IMR-90 (cell line): ENCODE measurements at regions not wholly inside any gene's neighbourhood (a gene's known extent, or its start where the extent isn't known, plus 50 kb on each side); places are given as distances from the start of the nearest gene placed in this dataset.

Source experiments
- ATAC-seq: fragments of 200-7000 bp; cut with Tn5 transposase; 2 replicates; pipeline ENCODE4 v1.9.1; 2020; ENCODE audit warnings: low read depth, mild to moderate bottlenecking, moderate library complexity
- BruUV-seq: library from RNA; stranded (reverse); fragments of 400-500 nt; replicated peaks from 2 replicates; lab custom pipeline; 2021; lab: Mats Ljungman, UMichigan
- CTCF ChIA-PET: fragments of 300-600 bp; formaldehyde crosslinking; extraction: SDS; loops from one replicate; lab custom pipeline; 2021; ENCODE audit warnings: antibody characterized with exemption; lab: Yijun Ruan, JAX
- POLR2A ChIA-PET: fragments of 300-600 bp; sonication (Branson Sonifier 250); formaldehyde crosslinking; loops from one replicate; lab custom pipeline; 2022; ENCODE audit warnings: antibody characterized with exemption; ENCODE audit not compliant: unreplicated experiment; lab: Charles Lee
- DNase-seq: peaks from one replicate; pipeline ENCODE4 v3.0.0; 2013
- H2AFZ ChIP-seq: replicated peaks from 2 replicates; pipeline ENCODE3; 2013; ENCODE audit warnings: low read length, mild to moderate bottlenecking; ENCODE audit not compliant: poor library complexity
- H2AK5ac ChIP-seq: 2 replicates; pipeline ENCODE4 v1.6.1; 2013; ENCODE audit warnings: low read depth, low read length, inconsistent platforms
- H2AK9ac ChIP-seq: replicated peaks from 2 replicates; pipeline ENCODE3; 2013; ENCODE audit warnings: mild to moderate bottlenecking, low read depth, low read length, moderate library complexity; ENCODE audit not compliant: poor library complexity
- H2BK120ac ChIP-seq: 2 replicates; pipeline ENCODE4 v1.6.1; 2013; ENCODE audit warnings: low read depth, low read length, inconsistent platforms
- H2BK15ac ChIP-seq: 3 replicates; pipeline ENCODE4 v1.6.1; 2013; ENCODE audit warnings: low read depth, low read length, inconsistent platforms
- H2BK20ac ChIP-seq: 2 replicates; pipeline ENCODE4 v1.6.1; 2013; ENCODE audit warnings: low read depth, mild to moderate bottlenecking, inconsistent platforms, low read length, moderate library complexity
- H2BK5ac ChIP-seq: 2 replicates; pipeline ENCODE4 v1.6.1; 2013; ENCODE audit warnings: mild to moderate bottlenecking, low read depth, low read length, inconsistent platforms; ENCODE audit not compliant: poor library complexity, severe bottlenecking
- H3K14ac ChIP-seq: replicated peaks from 2 replicates; pipeline ENCODE4 v1.6.1; 2013; ENCODE audit warnings: low read depth, low read length, inconsistent platforms
- H3K18ac ChIP-seq: 2 replicates; pipeline ENCODE4 v1.6.1; 2013; ENCODE audit warnings: low read depth, low read length, control low read depth
- H3K23ac ChIP-seq: 2 replicates; pipeline ENCODE4 v1.6.1; 2013; ENCODE audit warnings: low read depth, low read length, inconsistent platforms
- H3K27ac ChIP-seq: 2 replicates; pipeline ENCODE4 v1.5.1; 2013; ENCODE audit warnings: mild to moderate bottlenecking, control low read depth, low read length; ENCODE audit not compliant: insufficient read depth
- H3K27me3 ChIP-seq: 2 replicates; pipeline ENCODE4 v1.6.1; 2013; ENCODE audit warnings: low read length; ENCODE audit not compliant: control insufficient read depth, insufficient read depth
- H3K36me3 ChIP-seq: 2 replicates; pipeline ENCODE4 v1.6.1; 2013; ENCODE audit warnings: low read length, mixed read lengths; ENCODE audit not compliant: control insufficient read depth, insufficient read depth
- H3K4ac ChIP-seq: 2 replicates; pipeline ENCODE4 v1.6.1; 2013; ENCODE audit warnings: low read depth, low read length, inconsistent platforms
- H3K4me1 ChIP-seq: 2 replicates; pipeline ENCODE4 v1.6.1; 2013; ENCODE audit warnings: low read length, mixed read lengths; ENCODE audit not compliant: control insufficient read depth, insufficient read depth
- H3K4me2 ChIP-seq: 2 replicates; pipeline ENCODE4 v1.6.1; 2013; ENCODE audit warnings: low read depth, mild to moderate bottlenecking, control low read depth, low read length, moderate library complexity
- H3K4me3 ChIP-seq: 2 replicates; pipeline ENCODE4 v1.5.1; 2013; ENCODE audit warnings: low read depth, mild to moderate bottlenecking, control low read depth, low read length, moderate library complexity; ENCODE audit not compliant: insufficient read depth
- H3K56ac ChIP-seq: 2 replicates; pipeline ENCODE4 v1.6.1; 2013; ENCODE audit warnings: low read length, inconsistent platforms; ENCODE audit not compliant: insufficient read depth; ENCODE audit errors: extremely low read depth
- H3K79me1 ChIP-seq, 2 experiments: 2 replicates each; pipeline ENCODE4 v1.6.1; 2013; ENCODE audit warnings: low read length in 2 of 2, inconsistent platforms in 1 of 2, low read depth in 1 of 2
- H3K9ac ChIP-seq: 2 replicates; pipeline ENCODE4 v1.6.1; 2013; ENCODE audit warnings: low read depth, low read length, control low read depth
- H3K9me1 ChIP-seq: 2 replicates; pipeline ENCODE4 v1.6.1; 2013; ENCODE audit warnings: low read length, inconsistent platforms; ENCODE audit not compliant: insufficient read depth
- H3K9me3 ChIP-seq: 2 replicates; pipeline ENCODE4 v1.6.1; 2013; ENCODE audit warnings: low read length; ENCODE audit not compliant: control insufficient read depth, insufficient read depth
- H4K20me1 ChIP-seq: 2 replicates; pipeline ENCODE4 v1.6.1; 2013; ENCODE audit warnings: low read length, inconsistent platforms; ENCODE audit not compliant: insufficient read depth
- H4K5ac ChIP-seq: 2 replicates; pipeline ENCODE4 v1.6.1; 2013; ENCODE audit warnings: mild to moderate bottlenecking, low read depth, low read length, control low read depth
- H4K8ac ChIP-seq, 2 experiments: 2 replicates each; pipeline ENCODE4 v1.6.1; 2013; ENCODE audit warnings: low read depth in 2 of 2, low read length in 2 of 2, control low read depth in 1 of 2, inconsistent platforms in 1 of 2
- H4K91ac ChIP-seq: 2 replicates; pipeline ENCODE4 v1.6.1; 2013; ENCODE audit warnings: low read depth, low read length, inconsistent platforms; ENCODE audit not compliant: insufficient read depth
- NFE2L2 ChIP-seq: fragments of 150-350 bp; IDR thresholded peaks from 2 replicates; pipeline ENCODE4 v1.6.1; 2016; ENCODE audit warnings: low read depth, mild to moderate bottlenecking, low read length
- RAD21 ChIP-seq: IDR thresholded peaks from 2 replicates; pipeline ENCODE4 v1.6.1; 2012; ENCODE audit warnings: low read length, improper control_type of control experiment
- RFX5 ChIP-seq: IDR thresholded peaks from 2 replicates; pipeline ENCODE4 v1.8.0; 2012; ENCODE audit warnings: low read depth, mild to moderate bottlenecking, low read length, moderate library complexity
- WGBS, 2 experiments: methylation state at CpG; one replicate each; pipeline versions ENCODE4 v1.1.5 to v1.1.7; 2013; ENCODE audit warnings: missing lambda C conversion rate in 2 of 2; ENCODE audit not compliant: insufficient read length in 1 of 2; ENCODE audit errors: extremely low coverage in 2 of 2; 5-methylcytosine and 5-hydroxymethylcytosine counted together
- dilution Hi-C: fragments of 300-500 bp; cut with HindIII; formaldehyde crosslinking; loops from one replicate; pipeline ENCODE4 v1.14.3; 2018; ENCODE audit warnings: low sequenced_read_pairs; ENCODE audit not compliant: unreplicated experiment
- in situ Hi-C: fragments of 300-500 bp; cut with MboI; formaldehyde crosslinking; loops from 3 replicates; pipeline ENCODE4 v1.14.3; 2019; ENCODE audit warnings: low sequenced_read_pairs, inconsistent platforms, mixed read lengths
- intact Hi-C: fragments of 100-400 bp; cut with micrococcal nuclease; formaldehyde crosslinking; loops from 2 replicates; pipeline ENCODE4 v1.10.0; 2022
- TF ChIP-seq, protein P1 (sequence below): conservative IDR thresholded peaks from 2 replicates; pipeline ENCODE4 v1.5.1; 2012; ENCODE audit warnings: mild to moderate bottlenecking, low read depth, low read length, improper control_type of control experiment

DNA sequence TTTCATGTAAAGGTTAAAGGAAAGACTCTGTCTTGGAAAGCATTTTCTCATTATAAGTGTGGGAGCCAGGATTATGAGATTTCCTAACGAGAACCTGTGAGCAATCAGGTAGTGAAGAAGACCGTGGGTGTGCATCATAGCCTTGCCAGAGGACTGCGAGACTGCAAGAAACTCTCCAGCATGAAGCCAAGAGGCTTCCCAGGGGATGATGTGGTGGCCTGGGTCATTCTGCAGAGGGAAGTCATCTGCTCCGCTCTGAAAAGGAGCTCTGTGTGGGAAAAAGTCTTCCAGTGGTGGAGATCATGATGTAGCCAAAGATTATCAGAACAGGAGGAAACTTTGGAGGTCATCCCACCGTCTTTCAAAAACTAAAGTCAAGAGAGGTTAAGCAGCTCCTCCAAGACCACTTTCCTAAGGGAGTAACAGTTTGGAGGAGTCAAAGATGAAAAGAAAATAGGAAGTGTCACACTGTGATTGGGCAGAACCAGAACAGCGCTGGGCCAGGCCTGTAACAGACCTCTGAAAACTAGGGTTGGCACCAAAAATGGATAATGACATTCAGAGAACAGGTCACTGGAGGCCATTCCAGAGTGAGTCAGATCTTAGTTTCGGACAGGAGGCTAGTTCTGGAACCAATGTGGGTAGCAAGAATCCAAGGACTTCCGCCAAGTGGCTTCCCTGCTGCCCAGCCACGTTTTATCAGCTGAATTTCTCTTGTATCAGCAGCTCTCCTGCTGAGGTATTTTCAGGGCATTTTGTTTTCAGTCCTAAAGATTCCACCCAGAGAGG, 113.0 kb downstream of the LRATD1 start:
- dilution Hi-C loops (no loop called here), in situ Hi-C loops (no loop called here), intact Hi-C loops (no loop called here)
- WGBS, 2 experiments: 50% methylated on average over 4 of the region's 9 CpGs; no CpG with 5 or more reads in 1 of the 2 experiments
- Histone ChIP-seq H3K4me3 (no peak overlapping the region), H2AFZ (no peak overlapping the region), H2BK20ac (no peak overlapping the region), H3K9me1 (no peaks in the 10 kb centered on the region), H2AK5ac (no peak overlapping the region), H4K20me1 (no peaks in the 10 kb centered on the region), H3K14ac (no peak overlapping the region), H2BK15ac (no peak overlapping the region), H3K27ac (no peak overlapping the region), H3K4me2 (no peak overlapping the region), H2AK9ac (no peak overlapping the region), H2BK5ac (no peak overlapping the region), H3K56ac (no peak overlapping the region), H3K9me3 (peaks cover 21% of the 10 kb centered on the region), H3K36me3 (no peaks in the 10 kb centered on the region), H4K91ac (no peak overlapping the region), H3K27me3 (no peaks in the 10 kb centered on the region), H3K79me1 (no peaks in the 10 kb centered on the region), H4K5ac (no peak overlapping the region), H3K4me1 (no peaks in the 10 kb centered on the region), H4K8ac (no peak overlapping the region), H3K18ac (no peak overlapping the region), H3K4ac (no peak overlapping the region), H3K23ac (no peak overlapping the region), H3K9ac (no peak overlapping the region), H2BK120ac (no peak overlapping the region)
- ChIA-PET CTCF (no interaction called here), POLR2A (no interaction called here)
- ATAC-seq (no peak), DNase-seq (no peak)
- BruUV-seq: no TSS peak
- TF ChIP-seq RAD21 (no peak), NFE2L2 (no peak), RFX5 (no peak)
- TF ChIP-seq, protein P1, sequence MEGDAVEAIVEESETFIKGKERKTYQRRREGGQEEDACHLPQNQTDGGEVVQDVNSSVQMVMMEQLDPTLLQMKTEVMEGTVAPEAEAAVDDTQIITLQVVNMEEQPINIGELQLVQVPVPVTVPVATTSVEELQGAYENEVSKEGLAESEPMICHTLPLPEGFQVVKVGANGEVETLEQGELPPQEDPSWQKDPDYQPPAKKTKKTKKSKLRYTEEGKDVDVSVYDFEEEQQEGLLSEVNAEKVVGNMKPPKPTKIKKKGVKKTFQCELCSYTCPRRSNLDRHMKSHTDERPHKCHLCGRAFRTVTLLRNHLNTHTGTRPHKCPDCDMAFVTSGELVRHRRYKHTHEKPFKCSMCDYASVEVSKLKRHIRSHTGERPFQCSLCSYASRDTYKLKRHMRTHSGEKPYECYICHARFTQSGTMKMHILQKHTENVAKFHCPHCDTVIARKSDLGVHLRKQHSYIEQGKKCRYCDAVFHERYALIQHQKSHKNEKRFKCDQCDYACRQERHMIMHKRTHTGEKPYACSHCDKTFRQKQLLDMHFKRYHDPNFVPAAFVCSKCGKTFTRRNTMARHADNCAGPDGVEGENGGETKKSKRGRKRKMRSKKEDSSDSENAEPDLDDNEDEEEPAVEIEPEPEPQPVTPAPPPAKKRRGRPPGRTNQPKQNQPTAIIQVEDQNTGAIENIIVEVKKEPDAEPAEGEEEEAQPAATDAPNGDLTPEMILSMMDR: no peak
